Brain microvascular endothelial cell (primary cell): ENCODE measurements at regions not wholly inside any gene's neighbourhood (a gene's known extent, or its start where the extent isn't known, plus 50 kb on each side); places are given as distances from the start of the nearest gene placed in this dataset.

Source experiments
- DNase-seq: peaks from one replicate; pipeline ENCODE4 v3.0.0-alpha.2; 2020
- H3K27ac ChIP-seq: fragments of 250-450 bp; sonication (Bioruptor Pico); 2 replicates; pipeline ENCODE4 v1.5.1; 2020; ENCODE audit warnings: mild to moderate bottlenecking, moderate library complexity
- H3K27me3 ChIP-seq: fragments of 250-450 bp; sonication (Bioruptor Pico); replicated peaks from 2 replicates; pipeline ENCODE4 v1.5.1; 2020; ENCODE audit warnings: mild to moderate bottlenecking
- H3K36me3 ChIP-seq: fragments of 250-450 bp; sonication (Bioruptor Pico); replicated peaks from 2 replicates; pipeline ENCODE4 v1.5.1; 2020; ENCODE audit warnings: mild to moderate bottlenecking
- H3K4me3 ChIP-seq: 2 replicates; pipeline ENCODE4 v1.5.1; 2011; ENCODE audit warnings: low read depth, mild to moderate bottlenecking, control low read depth, low read length, moderate library complexity
- in situ Hi-C: cut with HindIII; loops from 2 replicates; pipeline ENCODE4 v1.10.0; 2017; ENCODE audit warnings: low sequenced_read_pairs, low pct_ligation_motif_present
- TF ChIP-seq, protein P1 (sequence below): IDR thresholded peaks from 2 replicates; pipeline ENCODE4 v1.5.1; 2011; ENCODE audit warnings: low read depth, mild to moderate bottlenecking, moderate library complexity, low read length, control low read depth, inconsistent platforms; ENCODE audit errors: missing control alignments

- DNase-seq = no peak
- TF ChIP-seq, protein P1, sequence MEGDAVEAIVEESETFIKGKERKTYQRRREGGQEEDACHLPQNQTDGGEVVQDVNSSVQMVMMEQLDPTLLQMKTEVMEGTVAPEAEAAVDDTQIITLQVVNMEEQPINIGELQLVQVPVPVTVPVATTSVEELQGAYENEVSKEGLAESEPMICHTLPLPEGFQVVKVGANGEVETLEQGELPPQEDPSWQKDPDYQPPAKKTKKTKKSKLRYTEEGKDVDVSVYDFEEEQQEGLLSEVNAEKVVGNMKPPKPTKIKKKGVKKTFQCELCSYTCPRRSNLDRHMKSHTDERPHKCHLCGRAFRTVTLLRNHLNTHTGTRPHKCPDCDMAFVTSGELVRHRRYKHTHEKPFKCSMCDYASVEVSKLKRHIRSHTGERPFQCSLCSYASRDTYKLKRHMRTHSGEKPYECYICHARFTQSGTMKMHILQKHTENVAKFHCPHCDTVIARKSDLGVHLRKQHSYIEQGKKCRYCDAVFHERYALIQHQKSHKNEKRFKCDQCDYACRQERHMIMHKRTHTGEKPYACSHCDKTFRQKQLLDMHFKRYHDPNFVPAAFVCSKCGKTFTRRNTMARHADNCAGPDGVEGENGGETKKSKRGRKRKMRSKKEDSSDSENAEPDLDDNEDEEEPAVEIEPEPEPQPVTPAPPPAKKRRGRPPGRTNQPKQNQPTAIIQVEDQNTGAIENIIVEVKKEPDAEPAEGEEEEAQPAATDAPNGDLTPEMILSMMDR = no peak
- H3K4me3 ChIP-seq = no peak overlapping the region
- H3K36me3 ChIP-seq = no peaks in the 10 kb centered on the region
- in situ Hi-C loops = no loop called here
- no peak overlapping the region for H3K27ac ChIP-seq
- no peaks in the 10 kb centered on the region for H3K27me3 ChIP-seq
Observed at GRCh38 chr2:52874466-52875106, 893.0 kb upstream of the CHAC2 start.

GRCh38 chr2:52862801-52863200, 904.8 kb upstream of the CHAC2 start:
- Histone ChIP-seq H3K27me3 (no peaks in the 10 kb centered on the region), H3K36me3 (no peaks in the 10 kb centered on the region), H3K4me3 (no peak overlapping the region), H3K27ac (peak overlapping the region; percentile 48)
- in situ Hi-C loops = no loop called here
- DNase-seq = peak; percentile 53
- TF ChIP-seq, protein P1 = no peak

- TF ChIP-seq, protein P1 = no peak
- in situ Hi-C loops = no loop called here
- peak; percentile 18 for DNase-seq
- Histone ChIP-seq H3K27me3 (no peaks in the 10 kb centered on the region), H3K27ac (no peak overlapping the region), H3K36me3 (no peaks in the 10 kb centered on the region), H3K4me3 (no peak overlapping the region)
Observed at GRCh38 chr2:52861596-52861995, 906.0 kb upstream of the CHAC2 start.

- Histone ChIP-seq H3K4me3 (no peak overlapping the region), H3K27ac (no peak overlapping the region), H3K27me3 (no peaks in the 10 kb centered on the region), H3K36me3 (no peaks in the 10 kb centered on the region)
- in situ Hi-C loops = no loop called here
- DNase-seq = no peak
- TF ChIP-seq, protein P1 = no peak
Observed at GRCh38 chr2:52859065-52859464, 908.5 kb upstream of the CHAC2 start.

GRCh38 chr2:52857722-52858121, 909.9 kb upstream of the CHAC2 start:
- no peak for DNase-seq
- H3K27me3 ChIP-seq = no peaks in the 10 kb centered on the region
- TF ChIP-seq, protein P1 = no peak
- no peak overlapping the region for H3K4me3 ChIP-seq
- in situ Hi-C loops = no loop called here
- no peak overlapping the region for H3K27ac ChIP-seq
- H3K36me3 ChIP-seq = no peaks in the 10 kb centered on the region

DNA sequence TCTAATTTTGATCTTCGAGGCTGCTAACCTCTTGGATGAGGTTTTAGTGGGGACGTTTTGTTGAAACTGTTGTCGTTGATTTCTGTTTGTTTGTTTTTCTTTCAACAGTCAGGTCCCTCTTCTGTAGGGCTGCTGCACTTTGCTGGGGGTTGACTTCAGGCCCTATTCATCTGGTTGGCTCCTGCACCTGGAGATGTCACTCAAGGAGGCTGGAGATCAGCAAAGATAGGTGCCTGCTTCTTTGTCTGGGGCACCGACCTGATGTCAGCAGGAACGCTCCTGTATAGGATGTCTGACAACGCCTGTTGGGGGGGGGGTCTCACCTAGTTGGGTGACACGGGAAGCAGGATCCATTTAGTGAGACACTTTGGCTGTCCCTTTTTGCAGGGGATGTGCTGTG, 915.6 kb upstream of the CHAC2 start:
- H3K4me3 ChIP-seq = no peak overlapping the region
- TF ChIP-seq, protein P1 = no peak
- H3K27ac ChIP-seq = no peak overlapping the region
- no peaks in the 10 kb centered on the region for H3K27me3 ChIP-seq
- no peak for DNase-seq
- in situ Hi-C loops = no loop called here
- no peaks in the 10 kb centered on the region for H3K36me3 ChIP-seq
